ENCODE measurements at regions not wholly inside any gene's neighbourhood (a gene's known extent, or its start where the extent isn't known, plus 50 kb on each side); places are given as distances from the start of the nearest gene placed in this dataset.

DNA sequence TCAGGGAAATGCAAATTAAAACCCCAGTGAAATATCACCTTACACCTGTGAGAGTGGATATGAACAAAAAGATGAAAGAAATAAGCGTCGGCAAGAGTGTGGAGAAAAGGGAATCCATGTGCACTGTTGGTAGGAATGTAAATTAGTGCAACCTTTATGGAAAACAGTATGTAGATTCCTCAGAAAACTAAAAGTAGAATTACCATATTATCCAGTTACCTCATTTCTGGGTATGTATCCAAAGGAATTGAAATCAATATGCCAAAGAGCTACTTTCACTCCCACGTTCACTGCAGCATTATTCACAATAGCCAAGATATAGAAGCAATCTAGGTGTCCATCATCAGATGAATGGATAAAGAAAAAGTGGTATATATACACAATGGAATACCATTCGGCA lies 246.0 kb upstream of the ARHGAP20 start:
- Histone ChIP-seq H3K36me3 (no peaks in the 10 kb centered on the region), H3K4me3 (ENCODE audit: low read depth in 1 of 2, low read length in 1 of 2) (no peak overlapping the region)

DNA sequence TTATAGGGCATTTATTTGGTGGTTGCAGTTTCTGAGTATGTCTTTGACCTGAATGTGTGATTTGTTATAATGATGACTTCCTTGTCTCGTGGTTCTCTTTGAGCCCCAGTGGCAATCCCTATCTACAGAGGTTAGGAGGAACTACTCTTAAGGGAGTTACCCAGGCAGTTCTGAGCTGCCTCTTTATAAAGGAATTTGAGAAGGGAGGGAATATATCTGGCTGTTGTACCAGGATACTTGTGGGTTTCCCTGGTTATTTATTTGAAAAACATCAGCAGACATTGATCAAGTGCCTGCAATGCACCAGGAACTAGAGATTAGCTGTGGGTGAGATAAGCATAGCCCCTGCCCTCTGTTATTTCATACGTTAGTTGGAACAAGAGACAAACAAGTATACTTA lies 243.5 kb upstream of the ARHGAP20 start:
- H3K4me3 ChIP-seq (ENCODE audit: low read depth in 1 of 2, low read length in 1 of 2), result no peak overlapping the region
- H3K4me1 ChIP-seq (ENCODE audit: control insufficient read depth in 1 of 2, insufficient read depth in 1 of 2, low read depth in 1 of 2, low read length in 1 of 2), result no peaks in the 10 kb centered on the region
- TF ChIP-seq, protein P1, sequence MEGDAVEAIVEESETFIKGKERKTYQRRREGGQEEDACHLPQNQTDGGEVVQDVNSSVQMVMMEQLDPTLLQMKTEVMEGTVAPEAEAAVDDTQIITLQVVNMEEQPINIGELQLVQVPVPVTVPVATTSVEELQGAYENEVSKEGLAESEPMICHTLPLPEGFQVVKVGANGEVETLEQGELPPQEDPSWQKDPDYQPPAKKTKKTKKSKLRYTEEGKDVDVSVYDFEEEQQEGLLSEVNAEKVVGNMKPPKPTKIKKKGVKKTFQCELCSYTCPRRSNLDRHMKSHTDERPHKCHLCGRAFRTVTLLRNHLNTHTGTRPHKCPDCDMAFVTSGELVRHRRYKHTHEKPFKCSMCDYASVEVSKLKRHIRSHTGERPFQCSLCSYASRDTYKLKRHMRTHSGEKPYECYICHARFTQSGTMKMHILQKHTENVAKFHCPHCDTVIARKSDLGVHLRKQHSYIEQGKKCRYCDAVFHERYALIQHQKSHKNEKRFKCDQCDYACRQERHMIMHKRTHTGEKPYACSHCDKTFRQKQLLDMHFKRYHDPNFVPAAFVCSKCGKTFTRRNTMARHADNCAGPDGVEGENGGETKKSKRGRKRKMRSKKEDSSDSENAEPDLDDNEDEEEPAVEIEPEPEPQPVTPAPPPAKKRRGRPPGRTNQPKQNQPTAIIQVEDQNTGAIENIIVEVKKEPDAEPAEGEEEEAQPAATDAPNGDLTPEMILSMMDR (IDR thresholded peaks at IDR 0.05), result no peak
- H3K36me3 ChIP-seq, result no peaks in the 10 kb centered on the region
- no peaks in the 10 kb centered on the region for H3K27me3 ChIP-seq
- no peaks in the 10 kb centered on the region for H3K9me3 ChIP-seq
- H3K27ac ChIP-seq, result no peak overlapping the region

More for the DNA sequence above, 246.0 kb upstream of the ARHGAP20 start:
- no peaks in the 10 kb centered on the region for H3K9me3 ChIP-seq
- TF ChIP-seq, protein P1 (IDR thresholded peaks at IDR 0.05), result no peak
- H3K27ac ChIP-seq, result no peak overlapping the region
- no peaks in the 10 kb centered on the region for H3K4me1 ChIP-seq (ENCODE audit: control insufficient read depth in 1 of 2, insufficient read depth in 1 of 2, low read depth in 1 of 2, low read length in 1 of 2)
- H3K27me3 ChIP-seq, result no peaks in the 10 kb centered on the region

DNA sequence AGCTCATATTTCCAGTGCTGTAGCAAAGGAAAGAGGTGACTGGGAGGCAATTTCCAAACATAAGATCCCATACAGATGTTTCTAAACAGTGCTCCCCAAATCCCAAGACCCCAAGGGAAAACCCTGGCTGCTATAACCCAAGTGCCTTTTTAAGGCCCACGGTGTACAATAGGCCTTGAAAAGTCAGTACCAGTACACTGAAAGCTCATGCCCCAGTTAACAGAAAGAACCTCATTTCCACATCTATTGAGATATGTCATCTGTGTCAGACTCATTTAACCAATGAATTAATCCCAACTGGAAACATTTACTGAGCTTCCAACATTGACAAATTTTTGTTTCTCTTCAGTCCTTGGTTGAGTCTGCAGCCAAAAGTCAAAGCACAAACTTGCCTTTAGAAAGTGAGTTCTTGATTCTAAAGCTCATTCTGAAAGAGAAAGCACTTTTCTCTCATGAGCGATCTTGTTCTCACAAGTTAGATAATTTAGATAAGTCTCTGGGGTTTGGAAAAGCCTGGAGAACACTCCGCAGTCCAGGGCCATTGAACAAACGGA lies 239.8 kb upstream of the ARHGAP20 start:
- H3K4me3 ChIP-seq (ENCODE audit: low read depth in 1 of 2, low read length in 1 of 2), result no peak overlapping the region
- no peaks in the 10 kb centered on the region for H3K36me3 ChIP-seq
- no peak overlapping the region for H3K27ac ChIP-seq
- H3K4me1 ChIP-seq (ENCODE audit: control insufficient read depth in 1 of 2, insufficient read depth in 1 of 2, low read depth in 1 of 2, low read length in 1 of 2), result no peaks in the 10 kb centered on the region
- TF ChIP-seq, protein P1 (IDR thresholded peaks at IDR 0.05), result no peak
- no peaks in the 10 kb centered on the region for H3K9me3 ChIP-seq
- no peaks in the 10 kb centered on the region for H3K27me3 ChIP-seq

DNA sequence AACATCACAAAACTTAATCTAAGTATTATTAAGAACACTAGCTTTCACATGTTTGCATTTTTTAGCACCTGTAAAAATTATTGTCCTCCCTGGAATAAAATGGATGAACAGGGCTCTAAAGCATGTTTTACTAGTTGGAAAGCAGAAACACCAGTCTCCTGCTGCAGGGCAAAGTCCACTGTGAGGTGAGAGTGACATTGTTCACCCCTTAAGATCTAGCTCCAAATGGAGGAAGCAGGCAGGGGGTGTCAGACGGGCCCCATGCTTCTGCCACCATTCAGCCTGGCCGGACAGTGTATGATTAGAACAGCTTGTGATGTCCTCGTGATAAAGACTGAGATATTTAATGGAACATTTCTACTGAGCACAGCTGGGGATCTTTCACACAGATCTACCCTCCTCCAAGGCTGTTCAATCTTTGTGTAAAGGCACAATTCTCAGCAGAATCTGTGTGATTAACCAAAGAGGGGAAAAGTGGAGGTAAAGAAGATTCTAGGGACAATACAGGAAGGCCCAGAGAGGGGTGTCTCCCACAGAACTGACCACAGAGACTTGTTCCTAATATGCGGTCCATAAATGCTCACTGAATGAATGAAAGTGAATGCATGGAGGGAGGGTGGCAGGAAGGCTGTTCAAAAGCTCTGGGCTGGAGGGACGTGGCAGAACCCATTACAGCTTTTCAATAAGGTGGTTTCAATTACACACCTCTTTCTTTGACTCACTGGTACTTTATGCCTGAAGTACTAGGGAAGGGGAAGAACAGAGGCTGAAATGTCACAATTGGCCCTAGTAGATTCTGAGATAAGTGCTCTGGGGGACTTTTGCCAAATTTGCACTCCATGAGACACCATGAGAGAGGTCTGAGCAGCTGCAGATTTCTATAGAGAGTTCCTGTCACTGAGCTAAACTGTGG lies 239.1 kb upstream of the ARHGAP20 start:
- Histone ChIP-seq H3K27me3 (no peaks in the 10 kb centered on the region), H3K4me3 (ENCODE audit: low read depth in 1 of 2, low read length in 1 of 2) (no peak overlapping the region), H3K4me1 (ENCODE audit: control insufficient read depth in 1 of 2, insufficient read depth in 1 of 2, low read depth in 1 of 2, low read length in 1 of 2) (no peaks in the 10 kb centered on the region), H3K9me3 (no peaks in the 10 kb centered on the region), H3K27ac (no peak overlapping the region), H3K36me3 (no peaks in the 10 kb centered on the region)
- TF ChIP-seq, protein P1 (IDR thresholded peaks at IDR 0.05), result no peak

DNA sequence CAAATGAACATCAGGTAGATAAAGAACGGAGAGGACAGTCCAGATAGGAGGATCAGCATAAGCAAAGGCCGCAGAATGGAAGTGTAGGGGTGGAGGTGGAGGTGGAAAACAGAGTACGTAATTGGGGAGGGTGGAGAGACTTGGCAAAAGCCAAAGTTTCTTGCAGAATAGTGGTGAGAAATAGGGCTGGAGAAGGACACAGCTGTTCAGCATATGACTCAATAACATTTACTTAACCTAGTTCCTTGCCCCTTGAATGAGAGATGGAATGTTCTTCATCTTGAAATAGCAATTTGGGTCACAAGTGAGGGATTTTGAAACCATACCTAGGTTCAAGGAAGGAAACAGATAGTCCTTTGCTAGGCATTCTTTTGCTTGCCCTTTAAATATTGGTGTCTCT lies 235.9 kb upstream of the ARHGAP20 start:
- Histone ChIP-seq H3K9me3 (no peaks in the 10 kb centered on the region), H3K27ac (no peak overlapping the region), H3K4me3 (ENCODE audit: low read depth in 1 of 2, low read length in 1 of 2) (no peak overlapping the region), H3K4me1 (ENCODE audit: control insufficient read depth in 1 of 2, insufficient read depth in 1 of 2, low read depth in 1 of 2, low read length in 1 of 2) (no peaks in the 10 kb centered on the region), H3K27me3 (no peaks in the 10 kb centered on the region), H3K36me3 (no peaks in the 10 kb centered on the region)
- TF ChIP-seq, protein P1 (IDR thresholded peaks at IDR 0.05), result no peak
